PC-3 (cell line): ENCODE measurements at regions not wholly inside any gene's neighbourhood (a gene's known extent, or its start where the extent isn't known, plus 50 kb on each side); places are given as distances from the start of the nearest gene placed in this dataset.

ENCODE experiments used
- CTCF ChIP-seq: fragments of 300-600 bp; sonication (generic); conservative IDR thresholded peaks from 2 replicates; pipeline ENCODE4 v1.5.1; 2017; ENCODE audit warnings: antibody characterized with exemption, low read depth, mild to moderate bottlenecking, low read length
- EZH2 ChIP-seq: fragments of 300-600 bp; sonication (generic); IDR thresholded peaks from one replicate; pipeline ENCODE4 v1.6.1; 2017; ENCODE audit warnings: antibody characterized with exemption, mild to moderate bottlenecking, low read length; ENCODE audit not compliant: unreplicated experiment
- EZH2phosphoT487 ChIP-seq: fragments of 300-600 bp; sonication (generic); IDR thresholded peaks from 2 replicates; pipeline ENCODE4 v1.6.1; 2018; ENCODE audit warnings: mild to moderate bottlenecking, antibody characterized with exemption, low read length, borderline replicate concordance

GRCh38 chr7:1321411-1322239 lies 89.0 kb downstream of the UNCX start:
- TF ChIP-seq CTCF (no peak), EZH2 (no peak), EZH2phosphoT487 (no peak)
